AG08396 (cell line): ENCODE measurements at regions not wholly inside any gene's neighbourhood (a gene's known extent, or its start where the extent isn't known, plus 50 kb on each side); places are given as distances from the start of the nearest gene placed in this dataset.
"Not testable (repeated sequence)": the region's sequence is repeated elsewhere in the genome, so short reads cannot be mapped to it uniquely, and the experiment has no call there.

Source experiments
- DNase-seq: peaks from one replicate; pipeline ENCODE4 v3.0.0; 2012; ENCODE audit warnings: low spot score, mixed read lengths

DNA sequence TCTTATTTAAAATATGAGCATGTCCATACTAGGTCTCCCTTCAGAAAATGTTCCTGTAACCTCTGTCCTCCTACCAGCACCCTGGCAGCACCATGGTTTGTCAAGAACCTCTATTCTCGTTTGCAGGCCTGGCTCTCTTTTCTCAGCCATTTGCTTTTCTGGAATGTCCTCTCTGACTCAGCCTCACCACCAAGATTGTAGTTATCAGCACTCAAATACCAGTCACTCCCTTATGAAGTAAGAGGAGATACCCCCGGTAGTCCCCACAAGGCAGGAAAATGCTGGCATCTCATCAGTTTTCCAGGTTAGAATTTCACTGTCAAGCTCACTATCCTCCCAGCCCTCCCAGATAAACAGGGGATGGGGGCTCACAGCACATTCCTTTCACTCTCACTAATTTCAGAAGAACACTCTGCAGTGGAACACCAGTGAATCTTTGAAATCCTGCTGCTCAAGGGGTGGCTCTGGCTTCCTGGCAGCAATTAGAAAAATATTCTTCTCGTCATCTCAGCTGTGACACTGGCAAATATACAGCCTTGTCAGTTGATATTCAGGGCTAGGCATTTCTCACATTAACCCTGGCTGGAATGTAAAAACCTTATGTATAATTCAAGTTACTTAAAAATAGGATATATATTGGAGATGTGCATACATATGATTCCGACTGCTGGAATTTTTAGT is 129.2 kb downstream of the TBX18 start:
- DNase-seq: peak; percentile 30

DNA sequence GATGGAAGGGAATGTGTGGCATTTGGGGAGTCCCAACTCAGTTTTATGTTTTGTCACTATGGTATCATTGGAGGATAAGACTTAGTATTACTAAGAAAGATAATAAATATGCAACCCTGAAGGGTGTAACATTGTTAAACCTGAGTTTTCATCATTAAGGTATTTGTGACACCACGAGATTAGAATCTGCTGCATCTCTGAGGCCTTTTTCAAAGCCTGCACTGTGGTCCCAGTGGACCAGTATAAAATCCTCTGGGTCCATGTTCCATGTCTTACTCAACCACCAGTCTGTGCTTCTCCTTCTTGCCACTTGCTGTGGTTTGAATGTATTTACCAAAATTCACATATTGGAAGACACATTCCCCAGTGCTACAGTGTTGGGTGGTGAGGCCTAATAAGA is 130.6 kb downstream of the TBX18 start:
- DNase-seq: no peak

DNA sequence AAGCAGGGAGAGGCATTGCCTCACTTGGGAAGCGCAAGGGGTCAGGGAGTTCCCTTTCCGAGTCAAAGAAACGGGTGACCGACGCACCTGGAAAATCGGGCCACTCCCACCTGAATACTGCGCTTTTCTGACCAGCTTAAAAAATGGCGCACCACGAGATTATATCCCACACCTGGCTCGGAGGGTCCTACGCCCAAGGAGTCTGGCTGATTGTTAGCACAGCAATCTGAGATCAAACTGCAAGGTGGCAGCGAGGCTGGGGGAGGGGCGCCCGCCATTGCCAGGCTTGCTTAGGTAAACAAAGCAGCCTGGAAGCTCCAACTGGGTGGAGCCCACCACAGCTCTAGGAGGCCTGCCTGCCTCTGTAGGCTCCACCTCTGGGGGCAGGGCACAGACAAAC is 137.9 kb downstream of the TBX18 start:
- DNase-seq: not testable (repeated sequence)

DNA sequence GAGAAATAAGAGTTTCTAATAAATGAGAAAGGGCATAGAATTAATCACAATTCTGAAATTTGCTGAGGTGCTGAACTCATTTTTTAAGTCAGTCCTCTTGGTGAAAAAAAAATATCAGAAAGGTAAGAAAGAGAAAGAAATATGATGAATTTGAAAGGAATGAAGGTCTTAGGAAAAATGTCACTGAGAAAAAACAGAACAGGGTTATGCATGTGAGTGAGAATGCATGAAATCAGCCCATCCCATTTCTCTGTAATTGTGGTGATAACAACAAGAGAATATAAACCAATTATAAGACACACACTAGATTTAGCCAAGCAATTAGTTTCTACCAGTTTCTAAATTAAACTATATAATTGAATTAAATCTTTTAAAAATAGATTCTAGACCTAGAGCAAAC is 138.9 kb downstream of the TBX18 start:
- DNase-seq: no peak

DNA sequence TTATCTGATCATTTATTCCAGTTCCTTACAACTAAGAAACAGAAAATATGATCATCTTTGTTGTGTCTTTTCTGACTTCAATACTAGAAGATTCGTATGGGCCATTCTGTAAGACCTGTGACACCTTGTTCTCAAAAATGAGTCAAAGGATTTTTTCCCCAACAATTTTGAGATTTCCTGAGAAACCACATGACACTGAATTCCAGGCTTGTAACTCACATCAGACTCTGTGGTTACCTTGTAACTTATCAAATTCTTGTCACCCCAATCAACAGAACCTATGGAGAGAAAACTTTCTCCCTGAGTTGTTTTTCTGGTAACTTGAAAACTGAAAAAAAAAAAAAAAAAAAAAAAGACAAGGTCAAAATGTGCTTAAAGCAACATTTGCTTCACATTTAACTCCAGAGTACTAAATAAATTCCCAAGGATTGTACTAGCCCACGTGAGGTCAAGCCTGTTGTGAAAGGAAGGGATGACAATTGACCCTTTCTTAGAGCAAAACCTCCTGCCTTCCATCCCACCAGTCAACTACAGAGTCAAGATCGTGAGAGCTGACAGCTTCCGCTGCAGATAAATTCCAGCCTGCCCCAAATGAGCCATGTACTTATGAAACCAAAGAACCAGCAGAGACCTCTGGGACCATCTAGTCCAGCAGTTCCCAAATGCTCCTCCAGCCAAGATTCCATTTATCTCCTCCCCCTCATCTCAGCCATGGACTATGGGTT is 140.3 kb downstream of the TBX18 start:
- peak; percentile 44 for DNase-seq

DNA sequence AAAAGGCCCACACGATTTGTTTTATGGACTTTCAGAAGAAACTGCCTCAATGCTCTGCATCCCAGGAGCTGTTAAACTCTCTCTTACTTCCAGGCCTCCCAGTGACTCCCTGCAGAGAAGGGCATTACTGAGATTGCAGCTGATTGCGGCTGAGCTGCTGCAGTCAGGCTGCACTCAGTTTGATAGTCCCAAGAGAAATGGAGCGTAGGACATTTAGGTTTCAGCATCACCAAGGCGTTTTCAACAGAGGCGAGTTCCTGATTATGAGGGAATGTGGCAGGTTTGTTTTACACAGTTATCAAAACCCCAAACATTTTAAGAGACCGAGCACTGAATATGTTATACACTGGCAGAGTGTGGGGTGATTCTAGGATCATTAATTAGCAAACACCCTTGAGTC is 145.6 kb downstream of the TBX18 start:
- peak; percentile 5 for DNase-seq

DNA sequence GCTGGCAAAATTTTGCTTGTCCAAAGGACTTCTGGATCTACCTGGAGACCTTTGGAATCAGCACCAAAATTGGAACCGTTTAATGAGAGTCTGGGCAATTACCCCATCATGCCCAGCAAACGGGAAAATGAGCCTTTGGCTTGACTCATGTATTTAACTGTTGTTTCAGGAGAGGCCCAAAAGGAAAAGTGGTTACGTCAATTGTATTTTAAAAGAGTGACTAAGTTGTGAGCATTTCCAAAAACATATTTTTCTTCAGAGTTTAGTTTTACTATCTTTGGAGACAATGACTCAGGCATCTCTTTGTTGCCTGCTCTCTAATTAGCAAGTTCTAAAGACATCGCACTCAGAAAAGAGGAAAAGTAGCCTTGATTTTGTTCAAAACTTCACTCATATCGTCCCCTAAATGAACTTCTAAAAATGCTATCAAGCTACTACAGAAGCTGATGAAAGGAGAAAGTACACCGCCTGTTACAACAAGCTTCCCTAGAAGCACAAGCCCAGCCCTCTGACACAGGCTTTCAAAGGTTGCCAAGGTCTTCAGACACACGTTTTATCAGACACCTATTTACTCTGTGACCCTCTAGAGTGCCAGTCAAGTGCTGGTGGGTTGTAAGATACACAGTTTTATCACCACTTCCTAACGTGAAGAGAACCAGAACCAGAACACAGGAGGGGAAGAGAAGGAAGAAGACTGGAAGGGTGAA is 146.2 kb downstream of the TBX18 start:
- peak; percentile 45 for DNase-seq

DNA sequence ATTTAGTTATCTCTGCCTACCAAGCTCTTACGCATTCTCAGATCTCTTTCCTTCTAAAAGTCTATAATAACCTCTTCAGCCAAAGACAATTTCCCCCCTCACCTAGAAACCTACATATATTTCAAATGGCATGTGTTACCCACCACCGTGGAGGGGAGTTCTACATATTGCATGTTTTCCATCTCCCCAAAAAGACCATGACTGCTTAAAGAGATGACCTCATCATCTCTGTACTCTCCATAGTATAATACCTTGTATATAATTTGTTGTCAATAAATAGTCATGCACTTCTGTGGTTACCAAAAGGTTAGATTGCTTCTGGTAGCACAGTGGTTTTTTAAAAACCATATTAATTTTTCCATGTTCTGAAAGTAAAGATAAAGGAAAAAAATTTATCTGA is 148.4 kb downstream of the TBX18 start:
- no peak for DNase-seq

DNA sequence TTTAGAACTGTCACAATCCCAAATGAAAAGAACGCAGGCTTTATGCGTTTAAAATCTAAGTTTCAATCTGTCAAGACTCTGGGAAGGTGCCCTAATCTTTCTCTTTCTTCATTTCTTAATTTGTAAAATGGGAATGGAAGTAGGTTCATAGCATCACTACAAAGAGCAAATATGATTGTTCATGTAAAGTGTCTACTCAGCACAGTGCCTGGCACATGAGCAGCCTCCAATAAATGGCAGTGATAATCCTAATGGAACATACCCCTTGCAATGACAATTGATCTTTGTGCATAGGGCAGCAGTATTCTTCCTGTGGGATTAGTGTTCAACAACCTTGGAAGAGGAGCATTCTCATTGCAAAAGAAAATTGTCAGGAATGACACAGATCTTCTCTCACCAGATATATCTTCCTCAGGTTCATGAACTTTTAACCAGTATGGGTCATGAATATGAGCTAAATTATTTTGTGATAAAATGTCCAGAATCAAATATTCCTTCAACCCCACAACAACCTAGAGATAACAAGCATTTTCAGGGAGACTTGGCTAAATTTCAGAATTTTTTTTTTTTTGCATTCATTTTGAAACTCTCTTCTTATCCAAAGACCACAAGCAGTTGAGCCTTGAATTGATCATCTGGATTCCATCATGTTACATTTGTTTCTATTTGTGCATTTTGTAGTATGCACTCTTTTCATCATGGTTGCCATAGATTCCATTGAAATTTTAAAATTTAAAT is 149.1 kb downstream of the TBX18 start:
- DNase-seq: no peak

DNA sequence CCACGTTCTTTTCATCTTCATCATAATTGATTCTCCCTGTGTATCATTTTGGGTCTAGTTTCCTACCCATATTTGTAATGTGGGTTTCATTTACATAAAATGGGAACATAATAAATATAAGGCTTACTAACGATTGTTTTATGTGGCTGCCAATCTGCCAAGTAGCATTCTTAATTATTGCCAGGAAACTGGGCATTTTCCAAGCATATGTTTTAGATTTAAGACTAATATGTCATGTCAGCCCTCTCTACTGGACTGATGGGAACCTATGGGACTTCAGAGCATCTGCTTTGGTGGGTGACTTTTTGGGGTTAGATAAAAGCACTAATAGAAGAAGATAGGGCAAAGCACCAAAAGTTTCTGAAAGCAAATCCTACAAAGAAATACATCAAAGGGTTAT is 157.5 kb downstream of the TBX18 start:
- no peak for DNase-seq

DNA sequence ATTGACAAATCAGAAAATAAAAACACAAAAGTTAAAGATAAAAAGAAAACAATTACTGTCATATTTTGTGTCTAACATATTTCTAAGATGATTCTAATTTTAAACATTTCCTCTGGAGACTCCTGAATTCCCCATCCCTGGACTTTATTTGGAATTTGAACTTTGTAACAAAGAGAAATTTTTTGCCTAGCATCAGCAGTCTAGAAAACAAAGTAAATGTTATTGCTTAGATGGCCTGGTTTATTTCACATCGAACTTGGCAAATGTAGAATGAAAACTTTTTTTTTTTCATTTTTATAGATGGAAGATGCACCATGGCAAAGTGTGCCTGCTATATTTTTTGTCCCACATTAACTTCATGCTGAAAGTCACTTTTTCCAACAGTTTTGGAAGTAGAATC is 159.1 kb downstream of the TBX18 start:
- no peak for DNase-seq

DNA sequence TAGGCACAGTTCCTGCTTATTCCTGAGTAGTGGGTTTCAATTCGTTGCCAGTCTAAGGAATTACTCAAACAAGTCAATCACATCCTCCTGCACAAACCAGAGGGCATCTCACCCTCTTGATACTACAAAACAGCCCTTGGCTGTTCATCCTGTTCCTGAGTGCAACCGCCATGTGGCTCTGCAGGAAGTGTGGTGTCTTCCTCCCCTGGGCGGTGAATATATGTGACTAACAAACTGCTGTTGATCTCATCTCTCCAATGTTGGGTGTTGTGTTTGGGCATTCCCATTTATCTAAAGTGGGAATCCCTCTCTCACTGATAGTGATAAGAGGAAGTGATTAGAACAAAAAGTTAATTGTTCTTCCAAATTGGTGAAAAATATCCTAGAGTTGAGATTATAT is 163.0 kb downstream of the TBX18 start:
- DNase-seq: no peak

DNA sequence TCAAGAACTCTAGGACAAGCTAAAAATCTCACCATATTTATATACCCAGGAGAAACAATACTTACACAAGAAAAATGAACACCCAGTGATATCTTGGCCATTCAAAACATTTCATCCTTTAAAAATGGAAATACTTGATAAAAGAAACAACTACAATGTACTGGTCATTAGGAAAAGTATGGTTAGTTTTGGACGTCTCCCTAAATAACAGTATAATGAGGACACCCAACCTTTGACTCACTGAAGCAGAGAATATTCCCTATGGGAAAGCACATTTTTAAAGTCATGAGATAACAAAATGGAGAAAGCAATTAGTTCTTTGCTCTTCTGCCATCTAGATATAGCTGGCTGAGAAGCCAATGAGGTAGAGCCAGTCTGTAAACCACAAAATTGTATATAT is 164.4 kb downstream of the TBX18 start:
- no peak for DNase-seq

DNA sequence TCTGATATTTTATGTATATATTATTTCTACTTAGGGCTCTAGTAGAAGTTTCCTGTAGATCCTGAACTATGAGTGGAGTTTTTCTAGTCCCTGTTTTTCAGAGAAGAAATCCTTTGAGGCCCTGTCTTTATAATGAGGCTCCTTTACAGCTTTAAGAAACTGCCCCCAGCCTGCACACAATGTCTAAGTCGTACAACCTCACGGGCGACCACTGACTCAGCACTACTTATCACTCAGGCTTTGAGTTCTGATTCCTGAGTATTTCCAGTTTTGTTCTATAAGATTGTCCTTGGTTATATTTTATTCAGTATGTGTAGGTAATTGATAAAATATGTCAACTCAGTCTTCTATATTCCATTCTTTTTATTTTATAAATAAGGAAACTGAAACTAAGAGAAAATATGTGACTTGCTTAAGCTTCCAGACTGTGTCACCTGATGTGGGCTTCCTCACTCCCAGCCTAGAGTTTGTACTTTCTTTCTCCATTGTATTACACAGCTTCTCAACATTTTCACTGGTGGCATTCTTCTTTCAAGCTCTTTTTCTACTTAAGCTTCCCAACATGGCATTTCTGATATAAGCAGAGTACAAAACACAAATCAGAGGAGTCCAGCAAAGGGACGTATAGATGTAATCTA is 167.0 kb downstream of the TBX18 start:
- no peak for DNase-seq

DNA sequence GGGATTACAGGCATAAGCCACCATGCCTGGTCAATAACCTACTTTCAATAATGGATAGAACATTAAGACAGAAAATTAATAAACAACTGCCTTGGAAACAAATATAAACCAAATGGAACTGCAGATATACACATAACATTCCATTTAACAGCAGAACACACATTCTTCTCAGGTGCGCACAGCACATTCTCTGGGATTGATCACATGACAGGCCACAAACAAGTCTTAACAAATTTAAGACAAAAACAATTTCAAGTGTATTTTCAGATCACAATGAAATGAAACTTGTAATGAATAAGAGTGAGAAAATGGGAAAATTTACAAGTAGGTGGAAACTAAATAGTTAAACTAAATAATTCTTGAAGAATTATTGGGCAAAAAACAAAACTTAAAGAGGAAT is 167.9 kb downstream of the TBX18 start:
- no peak for DNase-seq

DNA sequence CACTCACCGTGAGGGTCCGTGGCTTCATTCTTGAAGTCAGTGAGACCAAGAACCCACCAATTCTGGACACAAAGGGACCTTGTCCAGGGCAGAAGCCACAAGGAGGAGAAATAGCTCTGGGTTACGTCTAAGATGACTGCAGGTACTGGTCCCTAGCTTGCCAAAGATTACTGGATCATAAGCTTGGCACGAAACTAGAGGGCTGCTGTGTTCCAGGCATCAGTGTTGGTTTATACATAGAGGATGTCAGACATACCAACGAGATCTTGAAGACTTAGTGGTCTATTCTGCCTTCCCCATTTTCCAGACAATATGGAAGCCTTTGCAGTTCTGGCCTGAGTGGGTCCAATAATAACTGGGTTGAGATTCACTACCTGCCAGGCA is 175.7 kb downstream of the TBX18 start:
- DNase-seq: no peak

DNA sequence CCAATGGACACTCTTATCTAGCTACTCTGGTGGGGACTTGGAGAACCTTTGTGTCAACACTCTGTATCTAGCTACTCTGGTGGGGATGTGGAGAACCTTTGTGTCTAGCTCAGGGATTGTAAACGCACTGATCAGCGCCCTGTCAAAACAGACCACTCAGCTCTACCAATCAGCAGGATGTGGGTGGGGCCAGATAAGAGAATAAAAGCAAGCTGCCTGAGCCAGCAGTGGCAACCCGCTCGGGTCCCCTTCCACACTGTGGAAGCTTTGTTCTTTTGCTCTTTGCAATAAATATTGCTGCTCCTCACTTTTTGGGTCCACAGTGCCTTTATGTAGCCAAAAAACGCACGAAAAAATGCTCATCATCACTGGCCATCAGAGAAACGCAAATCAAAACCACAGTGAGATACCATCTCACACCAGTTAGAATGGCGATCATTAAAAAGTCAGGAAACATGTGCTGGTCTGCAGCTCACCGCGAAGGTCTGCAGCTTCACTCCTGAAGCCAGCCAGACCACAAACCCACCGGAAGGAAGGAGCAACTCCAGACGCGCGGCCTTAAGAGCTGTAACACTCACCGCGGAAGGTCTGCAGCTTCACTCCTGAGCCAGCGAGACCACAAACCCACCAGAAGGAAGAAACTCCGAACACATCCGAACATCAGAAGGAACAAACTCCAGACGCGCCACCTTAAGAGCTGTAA is 176.3 kb downstream of the TBX18 start:
- DNase-seq: not testable (repeated sequence)

DNA sequence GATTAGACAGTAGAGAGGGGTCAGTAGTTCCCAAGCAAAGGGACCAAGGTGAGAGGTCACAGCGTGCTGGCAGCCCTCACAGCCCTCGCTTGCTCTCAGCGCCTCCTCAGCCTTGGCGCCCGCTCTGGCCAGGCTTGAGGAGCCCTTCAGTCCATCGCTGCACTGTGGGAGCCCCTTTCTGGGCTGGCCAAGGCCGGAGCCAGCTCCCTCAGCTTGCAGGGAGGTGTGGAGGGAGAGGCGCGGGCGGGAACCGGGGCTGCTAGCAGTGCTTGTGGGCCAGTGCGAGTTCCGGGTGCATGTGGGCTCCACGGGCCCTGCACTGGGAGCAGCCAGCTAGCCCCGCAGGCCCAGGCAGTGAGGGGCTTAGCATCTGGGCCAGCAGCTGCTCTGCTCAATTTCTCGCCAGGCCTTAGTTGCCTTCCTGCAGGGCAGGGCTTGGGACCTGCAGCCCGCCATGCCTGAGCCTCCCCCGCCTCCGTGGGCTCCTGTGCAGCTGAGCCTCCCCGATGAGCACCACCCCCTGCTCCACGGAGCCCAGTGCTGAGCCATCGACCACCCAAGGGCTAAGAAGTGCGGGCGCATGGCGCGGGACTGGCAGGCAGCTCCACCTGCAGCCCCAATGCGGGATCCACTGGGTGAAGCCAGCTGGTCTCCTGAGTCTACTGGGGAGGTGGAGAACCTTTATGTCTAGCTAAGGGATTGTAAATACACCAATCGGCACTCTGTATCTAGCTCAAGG is 177.0 kb downstream of the TBX18 start:
- DNase-seq: not testable (repeated sequence)

DNA sequence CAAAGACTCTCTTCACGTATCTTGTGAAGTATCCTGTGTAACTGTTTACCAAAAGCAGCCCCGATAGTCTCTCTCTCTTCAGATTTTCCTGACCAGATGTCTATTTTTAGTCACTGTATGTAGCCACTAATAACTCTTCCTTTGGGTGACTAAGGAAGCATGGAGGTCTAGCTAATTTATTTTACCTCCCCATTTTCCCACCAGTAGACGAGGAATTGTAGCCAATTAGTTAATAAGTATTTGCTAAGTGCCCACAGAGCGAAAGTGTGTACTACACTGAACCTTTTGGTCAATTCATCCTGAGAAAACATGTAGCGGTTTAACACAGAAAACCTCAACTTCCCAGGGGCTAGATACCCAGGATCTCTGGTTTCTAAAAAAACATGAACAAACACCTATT is 180.6 kb downstream of the TBX18 start:
- DNase-seq: peak; percentile 18

DNA sequence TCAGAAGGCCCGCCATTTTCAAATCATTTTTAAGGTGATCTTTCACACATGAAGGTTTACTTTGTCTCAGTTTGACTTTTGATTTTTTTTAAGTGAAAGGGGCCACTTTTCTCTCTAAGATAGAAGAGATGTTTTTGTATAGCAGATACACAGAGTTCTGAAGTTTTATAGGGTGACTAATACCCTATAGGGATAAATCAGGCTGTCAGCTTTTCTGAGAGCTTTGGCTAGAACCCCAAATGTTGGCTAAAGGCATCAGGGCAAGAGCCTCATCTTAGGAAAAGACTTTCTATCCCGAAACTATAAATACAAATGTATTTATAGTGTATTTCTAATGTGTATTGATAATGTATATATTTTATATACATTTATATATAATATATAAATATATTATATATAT is 181.4 kb downstream of the TBX18 start:
- DNase-seq: no peak
